ENCODE measurements at regions not wholly inside any gene's neighbourhood (a gene's known extent, or its start where the extent isn't known, plus 50 kb on each side); places are given as distances from the start of the nearest gene placed in this dataset.

DNA sequence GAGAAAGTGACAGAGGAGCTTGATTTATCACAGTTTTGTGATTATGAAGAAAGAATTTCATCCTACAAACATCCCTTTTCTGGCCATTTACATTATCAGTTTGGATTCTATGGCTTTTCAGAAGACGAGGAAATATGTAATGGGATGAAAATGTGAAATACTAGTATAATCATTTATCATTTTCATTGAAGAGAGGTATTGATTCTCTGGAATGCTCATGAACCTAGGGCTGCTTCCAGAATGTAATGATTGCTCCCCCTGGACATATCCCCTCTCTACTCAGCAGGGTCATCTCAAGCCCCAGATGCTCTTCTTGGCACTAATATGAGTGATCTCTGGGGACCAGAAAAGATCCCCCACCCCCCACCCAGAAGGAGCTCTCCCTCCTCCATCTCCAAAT is 106.7 kb upstream of the ZNF618 start:
- no peak for DNase-seq
- no peaks in the 10 kb centered on the region for H3K36me3 ChIP-seq
- H3K4me3 ChIP-seq = no peak overlapping the region
- peaks cover 8% of the 10 kb centered on the region for H3K27me3 ChIP-seq (ENCODE audit: low read depth)
- H3K9me3 ChIP-seq = no peaks in the 10 kb centered on the region
- TF ChIP-seq, protein P1, sequence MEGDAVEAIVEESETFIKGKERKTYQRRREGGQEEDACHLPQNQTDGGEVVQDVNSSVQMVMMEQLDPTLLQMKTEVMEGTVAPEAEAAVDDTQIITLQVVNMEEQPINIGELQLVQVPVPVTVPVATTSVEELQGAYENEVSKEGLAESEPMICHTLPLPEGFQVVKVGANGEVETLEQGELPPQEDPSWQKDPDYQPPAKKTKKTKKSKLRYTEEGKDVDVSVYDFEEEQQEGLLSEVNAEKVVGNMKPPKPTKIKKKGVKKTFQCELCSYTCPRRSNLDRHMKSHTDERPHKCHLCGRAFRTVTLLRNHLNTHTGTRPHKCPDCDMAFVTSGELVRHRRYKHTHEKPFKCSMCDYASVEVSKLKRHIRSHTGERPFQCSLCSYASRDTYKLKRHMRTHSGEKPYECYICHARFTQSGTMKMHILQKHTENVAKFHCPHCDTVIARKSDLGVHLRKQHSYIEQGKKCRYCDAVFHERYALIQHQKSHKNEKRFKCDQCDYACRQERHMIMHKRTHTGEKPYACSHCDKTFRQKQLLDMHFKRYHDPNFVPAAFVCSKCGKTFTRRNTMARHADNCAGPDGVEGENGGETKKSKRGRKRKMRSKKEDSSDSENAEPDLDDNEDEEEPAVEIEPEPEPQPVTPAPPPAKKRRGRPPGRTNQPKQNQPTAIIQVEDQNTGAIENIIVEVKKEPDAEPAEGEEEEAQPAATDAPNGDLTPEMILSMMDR (IDR thresholded peaks at IDR 0.05) = no peak
- intact Hi-C loops (cut with DNase I) = no loop called here
- ATAC-seq = no peak
- H3K27ac ChIP-seq = no peak overlapping the region
- peaks cover 9% of the 10 kb centered on the region for H3K4me1 ChIP-seq

DNA sequence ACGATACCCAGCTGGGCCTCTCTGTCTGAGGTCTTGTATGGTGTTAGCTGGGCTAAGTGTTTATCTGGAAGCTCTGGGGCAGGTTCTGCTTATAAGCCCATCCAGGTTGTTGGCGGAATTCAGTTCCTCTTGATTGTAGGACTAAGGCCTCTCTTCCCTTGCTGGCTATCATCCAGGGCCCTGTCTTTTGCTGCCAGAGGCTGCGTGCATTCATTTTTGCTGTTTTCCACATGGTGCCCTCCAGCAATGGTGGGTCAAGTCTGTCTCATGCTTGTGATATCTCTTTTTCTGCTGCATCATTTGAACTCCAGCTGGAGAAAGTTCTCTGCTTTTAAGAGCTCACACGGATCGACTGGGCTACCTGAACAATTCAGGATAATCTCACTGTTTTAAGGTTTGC is 105.7 kb upstream of the ZNF618 start:
- H3K4me3 ChIP-seq = no peak overlapping the region
- ATAC-seq = no peak
- no peaks in the 10 kb centered on the region for H3K9me3 ChIP-seq
- H3K4me1 ChIP-seq = peaks cover 9% of the 10 kb centered on the region
- H3K27me3 ChIP-seq (ENCODE audit: low read depth) = peaks cover 8% of the 10 kb centered on the region
- TF ChIP-seq, protein P1 (IDR thresholded peaks at IDR 0.05) = no peak
- intact Hi-C loops (cut with DNase I) = no loop called here
- DNase-seq = no peak
- no peak overlapping the region for H3K27ac ChIP-seq
- no peaks in the 10 kb centered on the region for H3K36me3 ChIP-seq

DNA sequence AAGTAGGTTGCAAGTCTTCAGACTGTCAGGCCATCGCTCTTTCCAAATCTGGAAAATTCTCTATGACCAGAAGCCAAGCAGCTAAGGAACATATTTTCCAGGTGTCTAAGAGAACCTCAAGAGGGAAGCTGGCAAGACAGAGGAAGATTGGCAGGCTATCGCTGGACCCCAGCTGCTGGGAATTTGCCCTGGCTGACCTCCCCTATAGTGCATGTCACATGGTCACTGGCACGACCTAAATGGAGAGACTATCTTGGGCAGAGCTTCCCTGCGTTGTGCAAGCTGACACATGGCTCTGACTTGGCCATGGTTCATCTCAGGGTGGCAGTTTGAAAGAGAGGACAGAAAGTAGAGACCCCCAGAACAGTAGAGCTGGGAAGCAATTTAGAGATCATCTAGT is 104.9 kb upstream of the ZNF618 start:
- Histone ChIP-seq H3K9me3 (no peaks in the 10 kb centered on the region), H3K27ac (no peak overlapping the region), H3K4me3 (no peak overlapping the region), H3K36me3 (no peaks in the 10 kb centered on the region), H3K4me1 (peaks cover 9% of the 10 kb centered on the region), H3K27me3 (ENCODE audit: low read depth) (peaks cover 8% of the 10 kb centered on the region)
- intact Hi-C loops (cut with DNase I) = no loop called here
- TF ChIP-seq, protein P1 (IDR thresholded peaks at IDR 0.05) = no peak
- DNase-seq (no peak), ATAC-seq (no peak)

DNA sequence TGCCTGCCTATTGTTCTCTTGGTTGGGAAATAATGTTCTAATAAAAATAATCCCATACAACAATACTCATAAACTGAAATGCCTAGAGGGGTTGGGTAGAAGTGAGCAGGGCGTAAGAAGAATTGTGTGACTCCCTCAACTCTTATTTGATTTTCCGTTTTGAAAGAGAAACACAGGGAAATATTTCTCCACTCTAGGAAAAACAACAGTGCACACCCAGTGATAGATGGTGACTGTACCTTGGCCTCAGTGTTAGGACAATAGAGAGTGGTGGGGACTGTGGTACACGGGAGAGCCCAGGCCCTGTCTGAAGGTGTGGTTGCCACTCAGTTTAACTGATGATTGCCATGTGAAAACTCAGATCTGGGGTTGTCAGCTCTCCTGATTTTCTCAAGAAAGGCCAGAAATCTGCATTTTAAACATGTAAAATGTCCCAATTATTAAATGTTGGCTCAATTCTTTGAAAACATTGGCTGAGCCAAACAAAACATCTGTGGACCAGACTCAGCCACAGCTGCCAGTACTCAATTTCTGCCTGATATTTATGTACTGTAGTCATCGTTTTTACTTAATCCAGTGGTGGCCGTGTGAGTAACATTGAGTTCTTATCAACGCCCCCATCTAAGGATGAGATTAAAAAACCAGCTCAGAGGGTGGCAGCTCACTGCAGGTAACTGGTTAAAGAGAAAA is 103.8 kb upstream of the ZNF618 start:
- TF ChIP-seq, protein P1 (IDR thresholded peaks at IDR 0.05) = no peak
- no peak for DNase-seq
- Histone ChIP-seq H3K27ac (no peak overlapping the region), H3K36me3 (no peaks in the 10 kb centered on the region), H3K9me3 (no peaks in the 10 kb centered on the region), H3K4me1 (peaks cover 9% of the 10 kb centered on the region), H3K4me3 (no peak overlapping the region), H3K27me3 (ENCODE audit: low read depth) (peaks cover 11% of the 10 kb centered on the region)
- intact Hi-C loops (cut with DNase I) = no loop called here
- ATAC-seq = peak in 1 of 2 donors; percentile 50

DNA sequence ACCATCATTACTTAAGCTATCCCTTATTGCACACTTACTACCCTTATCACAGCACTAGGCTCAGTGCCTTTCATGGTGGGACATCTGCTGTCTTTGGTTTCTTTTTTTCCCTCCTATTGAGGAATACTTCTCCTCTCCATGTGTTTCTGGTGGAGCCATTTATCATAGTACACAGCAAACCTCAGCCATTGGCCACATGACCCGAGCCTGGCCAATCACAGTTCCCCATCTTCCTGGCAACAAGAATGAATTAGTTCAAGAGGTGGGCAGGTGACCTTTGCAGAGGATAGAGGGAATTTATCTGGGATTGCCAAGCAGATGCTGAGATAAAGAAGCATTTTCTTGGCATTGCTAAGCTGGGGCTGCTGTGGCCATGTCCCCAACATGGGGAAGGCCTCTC is 101.1 kb upstream of the ZNF618 start:
- Histone ChIP-seq H3K9me3 (no peaks in the 10 kb centered on the region), H3K27me3 (ENCODE audit: low read depth) (peaks cover 30% of the 10 kb centered on the region), H3K27ac (no peak overlapping the region), H3K4me3 (no peak overlapping the region), H3K36me3 (no peaks in the 10 kb centered on the region), H3K4me1 (peaks cover 9% of the 10 kb centered on the region)
- DNase-seq (no peak), ATAC-seq (no peak)
- TF ChIP-seq, protein P1 (IDR thresholded peaks at IDR 0.05) = no peak
- intact Hi-C loops (cut with DNase I) = no loop called here

Measured in lower lobe of right lung (tissue), 2 donors.